ENCODE measurements at regions not wholly inside any gene's neighbourhood (a gene's known extent, or its start where the extent isn't known, plus 50 kb on each side); places are given as distances from the start of the nearest gene placed in this dataset.

GRCh38 chr4:146577111-146577510, 55.4 kb upstream of the SLC10A7 start:
- no peak for TF ChIP-seq CTCF (conservative IDR thresholded peaks at IDR 0.05 in 1 of 2, IDR thresholded peaks at IDR 0.05 in 1 of 2; ENCODE audit: extremely low read depth in 1 of 2, insufficient read depth in 1 of 2, low read depth in 1 of 2, low read length in 2 of 2)
- TF ChIP-seq EZH2 (IDR thresholded peaks at IDR 0.05; ENCODE audit: borderline replicate concordance, low read length), result no peak

All from mammary epithelial cell (primary cell).